DOHH2 (cell line): ENCODE measurements at regions not wholly inside any gene's neighbourhood (a gene's known extent, or its start where the extent isn't known, plus 50 kb on each side); places are given as distances from the start of the nearest gene placed in this dataset.

ENCODE experiments used
- H3F3A ChIP-seq: fragments of 200-600 bp; sonication (generic), shearing (Covaris generic); 2 replicates; pipeline ENCODE4 v1.6.0; 2016; ENCODE audit warnings: antibody characterized with exemption, mild to moderate bottlenecking; ENCODE audit not compliant: control insufficient read depth, insufficient read depth
- H3K27ac ChIP-seq: fragments of 200-600 bp; sonication (generic); 2 replicates; pipeline ENCODE4 v1.5.1; 2014; ENCODE audit warnings: low read depth, mild to moderate bottlenecking, low read length, moderate library complexity
- H3K27me3 ChIP-seq: fragments of 200-600 bp; sonication (generic); 2 replicates; pipeline ENCODE4 v1.6.1; 2014; ENCODE audit warnings: mild to moderate bottlenecking, low read length, mixed read lengths; ENCODE audit not compliant: control insufficient read depth
- H3K36me3 ChIP-seq: fragments of 200-600 bp; sonication (generic); 2 replicates; pipeline ENCODE4 v1.6.1; 2014; ENCODE audit warnings: mild to moderate bottlenecking, low read length, moderate library complexity, mixed read lengths; ENCODE audit not compliant: control insufficient read depth
- H3K4me1 ChIP-seq: fragments of 200-600 bp; sonication (generic); 2 replicates; pipeline ENCODE4 v1.6.1; 2014; ENCODE audit warnings: mild to moderate bottlenecking, low read length, mixed read lengths; ENCODE audit not compliant: control insufficient read depth
- H3K4me2 ChIP-seq: fragments of 200-600 bp; sonication (generic); 2 replicates; pipeline ENCODE4 v1.6.0; 2014; ENCODE audit warnings: mild to moderate bottlenecking, low read length, moderate library complexity
- H3K4me3 ChIP-seq: fragments of 200-600 bp; sonication (generic); 2 replicates; pipeline ENCODE4 v1.5.1; 2014; ENCODE audit warnings: mild to moderate bottlenecking, low read length, mixed read lengths
- H3K79me2 ChIP-seq: fragments of 200-600 bp; sonication (generic); 2 replicates; pipeline ENCODE4 v1.6.1; 2014; ENCODE audit warnings: mild to moderate bottlenecking, low read length, mixed read lengths; ENCODE audit not compliant: control insufficient read depth
- H3K9me2 ChIP-seq: fragments of 200-600 bp; sonication (generic); replicated peaks from 2 replicates; pipeline ENCODE4 v1.6.1; 2014; ENCODE audit warnings: mild to moderate bottlenecking, low read length, mixed read lengths; ENCODE audit not compliant: control insufficient read depth
- H3K9me3 ChIP-seq: fragments of 200-600 bp; sonication (generic); 2 replicates; pipeline ENCODE4 v1.6.1; 2014; ENCODE audit warnings: antibody characterized with exemption, low read length, mixed read lengths; ENCODE audit not compliant: control insufficient read depth, insufficient read depth
- H4K20me1 ChIP-seq: fragments of 200-600 bp; sonication (generic); 2 replicates; pipeline ENCODE4 v1.6.0; 2014; ENCODE audit warnings: low read depth, mild to moderate bottlenecking, antibody characterized with exemption, low read length, moderate library complexity; ENCODE audit not compliant: control insufficient read depth, insufficient read depth
- EZH2phosphoT487 ChIP-seq: fragments of 200-600 bp; sonication (generic); IDR thresholded peaks from 2 replicates; pipeline ENCODE4 v1.6.1; 2017; ENCODE audit warnings: borderline replicate concordance, mild to moderate bottlenecking, antibody characterized with exemption, low read length, moderate library complexity, mixed read lengths
- TF ChIP-seq, protein P1 (sequence below): fragments of 200-600 bp; sonication (generic); IDR thresholded peaks from one replicate; pipeline ENCODE4 v1.5.1; 2014; ENCODE audit warnings: antibody characterized with exemption, mild to moderate bottlenecking, low read depth, low read length; ENCODE audit not compliant: poor library complexity, severe bottlenecking

GRCh38 chr17:33730131-33730530 lies 437.0 kb upstream of the ASIC2 start:
- Histone ChIP-seq H3K4me3 (no peak overlapping the region), H3K36me3 (no peaks in the 10 kb centered on the region), H3F3A (no peaks in the 10 kb centered on the region), H3K79me2 (no peaks in the 10 kb centered on the region), H3K4me2 (no peak overlapping the region), H3K27ac (no peak overlapping the region), H3K9me3 (no peaks in the 10 kb centered on the region), H3K4me1 (no peaks in the 10 kb centered on the region), H3K9me2 (no peaks in the 10 kb centered on the region), H3K27me3 (no peaks in the 10 kb centered on the region), H4K20me1 (no peaks in the 10 kb centered on the region)
- TF ChIP-seq EZH2phosphoT487 = no peak
- TF ChIP-seq, protein P1, sequence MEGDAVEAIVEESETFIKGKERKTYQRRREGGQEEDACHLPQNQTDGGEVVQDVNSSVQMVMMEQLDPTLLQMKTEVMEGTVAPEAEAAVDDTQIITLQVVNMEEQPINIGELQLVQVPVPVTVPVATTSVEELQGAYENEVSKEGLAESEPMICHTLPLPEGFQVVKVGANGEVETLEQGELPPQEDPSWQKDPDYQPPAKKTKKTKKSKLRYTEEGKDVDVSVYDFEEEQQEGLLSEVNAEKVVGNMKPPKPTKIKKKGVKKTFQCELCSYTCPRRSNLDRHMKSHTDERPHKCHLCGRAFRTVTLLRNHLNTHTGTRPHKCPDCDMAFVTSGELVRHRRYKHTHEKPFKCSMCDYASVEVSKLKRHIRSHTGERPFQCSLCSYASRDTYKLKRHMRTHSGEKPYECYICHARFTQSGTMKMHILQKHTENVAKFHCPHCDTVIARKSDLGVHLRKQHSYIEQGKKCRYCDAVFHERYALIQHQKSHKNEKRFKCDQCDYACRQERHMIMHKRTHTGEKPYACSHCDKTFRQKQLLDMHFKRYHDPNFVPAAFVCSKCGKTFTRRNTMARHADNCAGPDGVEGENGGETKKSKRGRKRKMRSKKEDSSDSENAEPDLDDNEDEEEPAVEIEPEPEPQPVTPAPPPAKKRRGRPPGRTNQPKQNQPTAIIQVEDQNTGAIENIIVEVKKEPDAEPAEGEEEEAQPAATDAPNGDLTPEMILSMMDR = no peak

DNA sequence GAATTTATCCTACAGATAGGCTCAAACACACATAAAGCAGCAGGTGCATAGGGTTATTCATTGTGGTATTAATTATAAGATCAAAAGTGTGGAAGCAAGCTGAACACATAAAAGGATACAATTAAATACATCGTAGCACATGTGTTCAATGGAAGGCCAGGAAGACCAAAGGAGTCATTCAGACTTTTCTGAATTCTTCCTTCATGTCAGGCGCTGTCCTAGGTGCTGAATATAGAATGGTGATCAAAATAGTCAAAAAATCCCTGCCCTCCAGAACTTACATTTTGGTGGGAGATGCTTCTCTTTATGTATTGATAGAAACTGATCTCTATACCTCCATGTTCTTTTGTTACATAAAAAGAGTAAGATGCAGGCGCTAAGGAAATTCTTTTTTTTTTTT lies 439.0 kb upstream of the ASIC2 start:
- H3K79me2 ChIP-seq = no peaks in the 10 kb centered on the region
- H3F3A ChIP-seq = no peaks in the 10 kb centered on the region
- TF ChIP-seq, protein P1 = no peak
- TF ChIP-seq EZH2phosphoT487 = no peak
- no peaks in the 10 kb centered on the region for H3K9me3 ChIP-seq
- H3K27ac ChIP-seq = no peak overlapping the region
- no peaks in the 10 kb centered on the region for H4K20me1 ChIP-seq
- no peaks in the 10 kb centered on the region for H3K36me3 ChIP-seq
- no peak overlapping the region for H3K4me2 ChIP-seq
- H3K4me3 ChIP-seq = no peak overlapping the region
- no peaks in the 10 kb centered on the region for H3K27me3 ChIP-seq
- H3K9me2 ChIP-seq = no peaks in the 10 kb centered on the region
- H3K4me1 ChIP-seq = no peaks in the 10 kb centered on the region

- Histone ChIP-seq H3K27ac (no peak overlapping the region), H3K9me2 (no peaks in the 10 kb centered on the region), H3K36me3 (no peaks in the 10 kb centered on the region), H3K4me3 (no peak overlapping the region), H3K9me3 (no peaks in the 10 kb centered on the region), H3K27me3 (no peaks in the 10 kb centered on the region), H4K20me1 (no peaks in the 10 kb centered on the region), H3K4me2 (no peak overlapping the region), H3F3A (no peaks in the 10 kb centered on the region), H3K4me1 (no peaks in the 10 kb centered on the region), H3K79me2 (no peaks in the 10 kb centered on the region)
- TF ChIP-seq, protein P1 = no peak
- TF ChIP-seq EZH2phosphoT487 = no peak
Observed at GRCh38 chr17:33739714-33740113, 446.6 kb upstream of the ASIC2 start.
